ENCODE measurements at regions not wholly inside any gene's neighbourhood (a gene's known extent, or its start where the extent isn't known, plus 50 kb on each side); places are given as distances from the start of the nearest gene placed in this dataset.

DNA sequence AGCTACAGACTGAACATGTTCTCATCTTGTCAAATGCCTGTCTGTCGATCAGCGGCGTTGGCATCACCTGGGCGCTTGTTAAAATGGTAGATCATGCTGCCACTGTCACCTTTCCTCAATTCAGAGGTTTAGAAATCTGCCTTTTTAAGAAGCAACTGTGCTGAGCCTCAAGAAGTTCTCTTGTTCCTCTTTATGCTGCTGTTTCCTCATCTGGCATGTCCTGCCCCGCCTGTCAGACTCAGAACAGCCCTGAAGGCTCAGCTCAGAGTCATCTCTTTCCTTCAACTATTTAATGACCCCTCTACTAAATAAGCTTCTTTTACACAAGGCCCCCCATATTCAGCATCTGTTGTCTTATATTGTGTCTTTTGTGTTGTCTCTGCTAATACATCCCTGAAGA is 368.2 kb downstream of the EPM2A start:
- Histone ChIP-seq H3K4me1 (ENCODE audit: insufficient read depth) (no peaks in the 10 kb centered on the region), H2AFZ (peak overlapping the region; percentile 4; the same call in 1 of the 2 replicates), H3F3A (replicated peaks; ENCODE audit: low read depth) (no peaks in the 10 kb centered on the region), H3K36me3 (ENCODE audit: insufficient read depth) (no peaks in the 10 kb centered on the region), H3K27ac (ENCODE audit: low read depth) (no peak overlapping the region), H3K79me2 (replicated peaks; ENCODE audit: insufficient read depth) (no peaks in the 10 kb centered on the region), H3K4me3 (no peak overlapping the region), H3K9me2 (ENCODE audit: insufficient read depth) (no peaks in the 10 kb centered on the region), H3K4me2 (no peak overlapping the region), H3K27me3 (ENCODE audit: insufficient read depth) (no peaks in the 10 kb centered on the region), H4K20me1 (replicated peaks; ENCODE audit: insufficient read depth) (no peaks in the 10 kb centered on the region)
- no peaks in the 10 kb centered on the region for H3K4me1 Mint-ChIP-seq
- DNase-seq (ENCODE audit: low spot score) (no peak), ATAC-seq (no peak)
- H3K27me3 Mint-ChIP-seq (ENCODE audit: insufficient read depth, low read depth, poor library complexity) = no peaks in the 10 kb centered on the region
- no peak overlapping the region for H3K27ac Mint-ChIP-seq
- no peak overlapping the region for H3K4me3 Mint-ChIP-seq
- H3K36me3 Mint-ChIP-seq (ENCODE audit: low read depth) = no peaks in the 10 kb centered on the region
- TF ChIP-seq, protein P1, sequence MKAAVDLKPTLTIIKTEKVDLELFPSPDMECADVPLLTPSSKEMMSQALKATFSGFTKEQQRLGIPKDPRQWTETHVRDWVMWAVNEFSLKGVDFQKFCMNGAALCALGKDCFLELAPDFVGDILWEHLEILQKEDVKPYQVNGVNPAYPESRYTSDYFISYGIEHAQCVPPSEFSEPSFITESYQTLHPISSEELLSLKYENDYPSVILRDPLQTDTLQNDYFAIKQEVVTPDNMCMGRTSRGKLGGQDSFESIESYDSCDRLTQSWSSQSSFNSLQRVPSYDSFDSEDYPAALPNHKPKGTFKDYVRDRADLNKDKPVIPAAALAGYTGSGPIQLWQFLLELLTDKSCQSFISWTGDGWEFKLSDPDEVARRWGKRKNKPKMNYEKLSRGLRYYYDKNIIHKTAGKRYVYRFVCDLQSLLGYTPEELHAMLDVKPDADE (IDR thresholded peaks at IDR 0.05) = no peak
- TF ChIP-seq REST (IDR thresholded peaks at IDR 0.05; ENCODE audit: unreplicated experiment) = no peak
- no peaks in the 10 kb centered on the region; the same call in 2 of the 3 replicates for H3K9me3 Mint-ChIP-seq

- no peak for ATAC-seq
- Mint-ChIP-seq H3K27me3 (ENCODE audit: insufficient read depth, low read depth, poor library complexity) (no peaks in the 10 kb centered on the region), H3K4me3 (no peak overlapping the region), H3K4me1 (no peaks in the 10 kb centered on the region), H3K36me3 (ENCODE audit: low read depth) (no peaks in the 10 kb centered on the region), H3K27ac (no peak overlapping the region), H3K9me3 (no peaks in the 10 kb centered on the region; the same call in 2 of the 3 replicates)
- H3K27ac ChIP-seq (ENCODE audit: low read depth) = no peak overlapping the region
- H3K36me3 ChIP-seq (ENCODE audit: insufficient read depth) = no peaks in the 10 kb centered on the region
- no peaks in the 10 kb centered on the region for H3F3A ChIP-seq (replicated peaks; ENCODE audit: low read depth)
- no peaks in the 10 kb centered on the region for H3K9me2 ChIP-seq (ENCODE audit: insufficient read depth)
- DNase-seq (ENCODE audit: low spot score) = no peak
- H2AFZ ChIP-seq = no peak overlapping the region
- no peaks in the 10 kb centered on the region for H3K79me2 ChIP-seq (replicated peaks; ENCODE audit: insufficient read depth)
- no peaks in the 10 kb centered on the region for H4K20me1 ChIP-seq (replicated peaks; ENCODE audit: insufficient read depth)
- no peak overlapping the region for H3K4me3 ChIP-seq
- no peaks in the 10 kb centered on the region for H3K27me3 ChIP-seq (ENCODE audit: insufficient read depth)
- H3K4me2 ChIP-seq = no peak overlapping the region
- H3K4me1 ChIP-seq (ENCODE audit: insufficient read depth) = 0 out of 2 replicates have a peak, but pooled peaks cover under 1% of the 10 kb centered on the region
- TF ChIP-seq ZNF462 (CRISPR knock-in tag; IDR thresholded peaks at IDR 0.05) (no peak), JUNB (IDR thresholded peaks at IDR 0.05; ENCODE audit: unreplicated experiment) (no peak), CREB1 (CRISPR knock-in tag; IDR thresholded peaks at IDR 0.05; ENCODE audit: low read depth) (no peak), POLR2AphosphoS5 (IDR thresholded peaks at IDR 0.05; ENCODE audit: low read depth) (no peak), STAT1 (IDR thresholded peaks at IDR 0.05; ENCODE audit: unreplicated experiment) (no peak), NANOG (IDR thresholded peaks at IDR 0.05; ENCODE audit: borderline replicate concordance) (no peak), ZNF331 (CRISPR knock-in tag; IDR thresholded peaks at IDR 0.05; ENCODE audit: low read depth) (no peak), EZH2phosphoT487 (IDR thresholded peaks at IDR 0.05; ENCODE audit: unreplicated experiment) (no peak), EZH2 (IDR thresholded peaks at IDR 0.05; ENCODE audit: low read depth, unreplicated experiment) (no peak)
- TF ChIP-seq, protein P1 (IDR thresholded peaks at IDR 0.05) = no peak
Measured at GRCh38 chr6:145368075-145368474, 367.2 kb downstream of the EPM2A start.

Measured in GM23338 (cell line).